H1 (cell line): ENCODE measurements at regions not wholly inside any gene's neighbourhood (a gene's known extent, or its start where the extent isn't known, plus 50 kb on each side); places are given as distances from the start of the nearest gene placed in this dataset.

Source experiments
- BRCA1 ChIP-seq: IDR thresholded peaks from 2 replicates; pipeline ENCODE4 v1.6.1; 2012; ENCODE audit warnings: low read depth, low read length, improper control_type of control experiment
- EZH2 ChIP-seq: fragments of 200-600 bp; sonication (generic); IDR thresholded peaks from 2 replicates; pipeline ENCODE4 v1.7.1; 2012; ENCODE audit warnings: low read depth, mild to moderate bottlenecking, moderate library complexity, low read length, inconsistent platforms; ENCODE audit not compliant: severe bottlenecking
- GTF2F1 ChIP-seq: IDR thresholded peaks from 2 replicates; pipeline ENCODE4 v1.6.1; 2012; ENCODE audit warnings: low read depth, low read length, improper control_type of control experiment, borderline replicate concordance
- HDAC6 ChIP-seq: IDR thresholded peaks from one replicate; pipeline ENCODE4 v1.7.1; 2012; ENCODE audit warnings: low read depth, mild to moderate bottlenecking, inconsistent platforms, low read length, moderate library complexity
- JUND ChIP-seq: IDR thresholded peaks from 2 replicates; pipeline ENCODE4 v1.6.1; 2011; ENCODE audit warnings: mild to moderate bottlenecking, improper control_type of control experiment, low read length
- POLR2AphosphoS5 ChIP-seq: IDR thresholded peaks from 2 replicates; pipeline ENCODE4 v1.6.1; 2011; ENCODE audit warnings: low read depth, low read length
- RAD21 ChIP-seq, 2 experiments: IDR thresholded peaks in 1 of 2; conservative IDR thresholded peaks in 1 of 2; 2 replicates each; pipeline ENCODE4 v1.6.1; 2011; ENCODE audit warnings: low read depth in 2 of 2, low read length in 2 of 2, improper control_type of control experiment in 1 of 2, inconsistent platforms in 1 of 2, mild to moderate bottlenecking in 1 of 2, moderate library complexity in 1 of 2
- SRF ChIP-seq: IDR thresholded peaks from 2 replicates; pipeline ENCODE4 v1.6.1; 2011; ENCODE audit warnings: mild to moderate bottlenecking, low read depth, low read length, moderate library complexity
- TAF1 ChIP-seq: IDR thresholded peaks from 2 replicates; pipeline ENCODE4 v1.6.1; 2011; ENCODE audit warnings: mild to moderate bottlenecking, low read depth, low read length
- TEAD4 ChIP-seq: IDR thresholded peaks from 2 replicates; pipeline ENCODE4 v1.6.1; 2012; ENCODE audit warnings: low read depth, low read length, inconsistent platforms, mixed read lengths
- TF ChIP-seq, protein P1 (sequence below), 3 experiments: IDR thresholded peaks; 1 replicate in 2 of 3; 2 replicates in 1 of 3; pipeline versions ENCODE4 v1.5.1 to v1.6.1; 2011; ENCODE audit warnings: low read length in 3 of 3, mild to moderate bottlenecking in 3 of 3, inconsistent platforms in 2 of 3, low read depth in 1 of 3, moderate library complexity in 1 of 3; ENCODE audit not compliant: insufficient read depth in 1 of 3; ENCODE audit errors: control extremely low read depth in 1 of 3
- TF ChIP-seq, protein P2 (sequence below): IDR thresholded peaks from 2 replicates; pipeline ENCODE4 v1.6.1; 2011; ENCODE audit warnings: low read length, improper control_type of control experiment

DNA sequence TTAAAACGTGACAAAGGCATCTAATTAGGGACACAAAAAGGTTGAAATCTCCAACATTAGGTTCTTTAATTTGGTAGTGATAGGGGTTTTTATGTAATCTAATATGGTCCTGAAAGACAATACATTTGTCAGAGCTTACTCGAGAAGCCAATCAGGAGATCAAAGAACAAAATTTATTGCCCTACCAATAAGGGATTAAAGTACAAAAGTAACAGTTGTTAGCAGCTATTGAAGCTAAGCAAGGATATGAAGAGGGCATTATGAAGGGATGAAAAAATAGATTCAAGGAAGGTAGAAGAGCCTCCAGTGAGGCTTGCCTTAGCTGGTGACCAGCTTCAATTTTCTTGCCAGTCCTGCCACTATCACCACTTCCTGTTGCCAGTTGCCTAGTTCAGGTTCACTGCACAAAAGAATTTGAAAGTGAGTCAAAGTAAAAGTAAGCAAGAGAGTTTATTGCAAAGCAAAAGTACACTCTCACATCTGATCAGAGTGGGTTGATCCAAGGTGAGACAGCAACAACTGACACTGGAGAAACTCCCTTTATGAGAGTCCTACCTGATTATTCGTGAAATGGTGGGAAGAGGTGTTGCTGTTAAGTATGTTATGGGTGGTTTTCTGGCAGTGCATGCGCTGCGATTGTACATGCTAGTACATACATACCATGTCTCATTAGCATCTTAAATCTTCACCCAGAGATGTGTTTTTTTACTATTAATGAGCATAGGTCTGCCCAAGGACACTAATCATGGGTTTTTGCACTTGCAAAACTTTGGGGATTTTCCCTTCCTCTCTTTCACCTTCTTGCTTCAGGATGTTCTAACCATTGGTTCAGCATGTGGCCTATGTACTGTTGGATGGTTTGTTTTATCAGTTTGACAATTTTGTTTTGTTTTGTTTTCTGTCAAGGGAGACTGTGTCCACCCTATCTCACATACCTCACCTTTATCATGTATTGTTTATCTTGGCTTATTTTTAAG, 263.2 kb upstream of the ITM2A start:
- no peak for TF ChIP-seq HDAC6
- TF ChIP-seq BRCA1: no peak
- TF ChIP-seq, protein P1, sequence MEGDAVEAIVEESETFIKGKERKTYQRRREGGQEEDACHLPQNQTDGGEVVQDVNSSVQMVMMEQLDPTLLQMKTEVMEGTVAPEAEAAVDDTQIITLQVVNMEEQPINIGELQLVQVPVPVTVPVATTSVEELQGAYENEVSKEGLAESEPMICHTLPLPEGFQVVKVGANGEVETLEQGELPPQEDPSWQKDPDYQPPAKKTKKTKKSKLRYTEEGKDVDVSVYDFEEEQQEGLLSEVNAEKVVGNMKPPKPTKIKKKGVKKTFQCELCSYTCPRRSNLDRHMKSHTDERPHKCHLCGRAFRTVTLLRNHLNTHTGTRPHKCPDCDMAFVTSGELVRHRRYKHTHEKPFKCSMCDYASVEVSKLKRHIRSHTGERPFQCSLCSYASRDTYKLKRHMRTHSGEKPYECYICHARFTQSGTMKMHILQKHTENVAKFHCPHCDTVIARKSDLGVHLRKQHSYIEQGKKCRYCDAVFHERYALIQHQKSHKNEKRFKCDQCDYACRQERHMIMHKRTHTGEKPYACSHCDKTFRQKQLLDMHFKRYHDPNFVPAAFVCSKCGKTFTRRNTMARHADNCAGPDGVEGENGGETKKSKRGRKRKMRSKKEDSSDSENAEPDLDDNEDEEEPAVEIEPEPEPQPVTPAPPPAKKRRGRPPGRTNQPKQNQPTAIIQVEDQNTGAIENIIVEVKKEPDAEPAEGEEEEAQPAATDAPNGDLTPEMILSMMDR (IDR thresholded peaks at IDR 0.05; ENCODE audit: control extremely low read depth in 1 of 3, insufficient read depth in 1 of 3, low read depth in 1 of 3, low read length in 3 of 3): no peak
- TF ChIP-seq JUND: no peak
- no peak for TF ChIP-seq POLR2AphosphoS5
- TF ChIP-seq RAD21 (IDR thresholded peaks at IDR 0.05 in 1 of 2, conservative IDR thresholded peaks at IDR 0.05 in 1 of 2; ENCODE audit: low read depth in 2 of 2, low read length in 2 of 2): no peak
- TF ChIP-seq TEAD4: no peak
- TF ChIP-seq, protein P2, sequence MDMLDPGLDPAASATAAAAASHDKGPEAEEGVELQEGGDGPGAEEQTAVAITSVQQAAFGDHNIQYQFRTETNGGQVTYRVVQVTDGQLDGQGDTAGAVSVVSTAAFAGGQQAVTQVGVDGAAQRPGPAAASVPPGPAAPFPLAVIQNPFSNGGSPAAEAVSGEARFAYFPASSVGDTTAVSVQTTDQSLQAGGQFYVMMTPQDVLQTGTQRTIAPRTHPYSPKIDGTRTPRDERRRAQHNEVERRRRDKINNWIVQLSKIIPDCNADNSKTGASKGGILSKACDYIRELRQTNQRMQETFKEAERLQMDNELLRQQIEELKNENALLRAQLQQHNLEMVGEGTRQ: no peak
- TF ChIP-seq EZH2: no peak
- no peak for TF ChIP-seq TAF1
- TF ChIP-seq GTF2F1: no peak
- no peak for TF ChIP-seq SRF
